Stomach smooth muscle (tissue), 2 donors: ENCODE measurements at regions not wholly inside any gene's neighbourhood (a gene's known extent, or its start where the extent isn't known, plus 50 kb on each side); places are given as distances from the start of the nearest gene placed in this dataset.

ENCODE experiments used
- H3K27ac ChIP-seq: one replicate; pipeline ENCODE4 v1.7.0; 2013; ENCODE audit warnings: mild to moderate bottlenecking, low read length, inconsistent platforms
- H3K27me3 ChIP-seq, 2 donors: one replicate each; pipeline ENCODE4 v1.7.0; 2013; ENCODE audit warnings: low read length in 2 of 2; ENCODE audit not compliant: insufficient read depth in 2 of 2, control insufficient read depth in 1 of 2
- H3K36me3 ChIP-seq, 2 donors: one replicate each; pipeline ENCODE4 v1.7.0; 2013; ENCODE audit warnings: low read length in 2 of 2; ENCODE audit not compliant: control insufficient read depth in 2 of 2, insufficient read depth in 2 of 2
- H3K4me1 ChIP-seq: one replicate; pipeline ENCODE4 v1.7.0; 2013; ENCODE audit warnings: low read length; ENCODE audit not compliant: control insufficient read depth, insufficient read depth
- H3K4me3 ChIP-seq, 2 donors: one replicate each; pipeline ENCODE4 v1.7.0; 2013; ENCODE audit warnings: low read length in 2 of 2
- H3K9ac ChIP-seq, 2 donors: one replicate each; pipeline ENCODE4 v1.7.0; 2013; ENCODE audit warnings: low read length in 2 of 2, mild to moderate bottlenecking in 1 of 2
- H3K9me3 ChIP-seq, 2 donors: one replicate each; pipeline ENCODE4 v1.7.0; 2013; ENCODE audit warnings: low read length in 2 of 2; ENCODE audit not compliant: control insufficient read depth in 2 of 2
- donor health status: healthy.
- donor health status: Pancreatic carcinoma.

DNA sequence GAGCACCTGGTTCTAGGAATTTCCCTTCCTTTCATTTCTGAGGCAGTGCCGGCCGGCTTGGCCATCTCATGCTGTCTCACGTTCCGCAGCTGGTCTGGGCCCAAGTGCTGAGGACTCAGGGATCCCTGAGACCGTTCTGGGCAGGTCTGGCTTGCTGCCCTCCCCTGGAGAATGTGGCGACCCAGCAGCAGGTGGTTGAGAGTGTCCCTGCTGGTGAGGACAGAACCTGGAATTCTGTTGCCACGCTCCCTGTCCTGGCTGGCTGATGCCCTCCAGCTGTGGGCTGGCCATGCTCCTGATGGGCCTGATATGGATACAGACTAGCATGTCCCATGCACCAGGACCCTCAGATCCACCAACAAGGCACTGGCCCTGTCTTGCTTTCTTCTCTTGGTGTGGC is 114.0 kb upstream of the C1QTNF9B start:
- Histone ChIP-seq H3K36me3 (no peaks in the 10 kb centered on the region), H3K4me1 (no peaks in the 10 kb centered on the region), H3K9ac (no peak overlapping the region), H3K27ac (no peak overlapping the region), H3K27me3 (no peaks in the 10 kb centered on the region), H3K9me3 (no peaks in the 10 kb centered on the region), H3K4me3 (no peak overlapping the region)

DNA sequence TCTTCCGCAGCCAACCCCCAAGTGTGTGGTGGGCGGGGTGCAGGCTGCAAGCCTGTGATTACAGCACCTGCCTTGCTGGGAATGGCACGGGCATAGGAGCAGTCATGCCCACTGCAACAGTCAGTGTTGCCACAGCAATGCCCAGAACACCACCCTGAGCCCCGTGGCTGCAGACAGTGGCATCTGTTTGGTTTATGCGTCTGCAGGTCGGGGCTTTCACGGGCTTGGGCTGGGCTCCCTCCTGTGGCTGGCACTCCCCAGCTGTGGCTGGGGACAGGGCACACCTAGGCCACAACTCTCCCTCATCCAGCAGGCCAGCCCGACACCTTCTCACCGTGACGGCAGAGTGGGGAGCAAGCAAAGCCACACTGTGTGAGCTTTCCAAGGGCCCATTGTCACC is 115.3 kb upstream of the C1QTNF9B start:
- Histone ChIP-seq H3K4me3 (no peak overlapping the region), H3K36me3 (no peaks in the 10 kb centered on the region), H3K27ac (no peak overlapping the region), H3K27me3 (no peaks in the 10 kb centered on the region), H3K9ac (no peak overlapping the region), H3K4me1 (no peaks in the 10 kb centered on the region), H3K9me3 (no peaks in the 10 kb centered on the region)

DNA sequence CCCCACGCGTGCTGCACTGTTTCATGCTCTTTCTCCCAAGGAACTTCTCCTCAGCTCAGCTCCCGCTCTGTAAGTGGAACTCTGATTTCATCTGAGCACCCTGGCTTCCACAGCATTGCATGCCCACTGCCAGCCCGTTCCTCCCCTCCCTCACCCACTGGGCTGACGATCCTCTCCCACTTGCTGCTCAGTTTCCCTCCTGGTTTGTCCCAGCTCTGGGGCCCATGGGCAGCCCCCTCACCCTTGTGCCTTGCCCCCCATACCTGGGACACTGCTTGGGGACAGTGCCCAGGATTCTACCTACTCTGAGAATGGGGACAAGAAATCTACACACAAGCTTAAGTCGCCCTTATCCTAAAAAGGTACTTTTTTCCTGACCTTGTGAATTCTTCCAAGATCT is 115.9 kb upstream of the C1QTNF9B start:
- Histone ChIP-seq H3K9ac (no peak overlapping the region), H3K36me3 (no peaks in the 10 kb centered on the region), H3K27me3 (no peaks in the 10 kb centered on the region), H3K27ac (no peak overlapping the region), H3K4me1 (no peaks in the 10 kb centered on the region), H3K9me3 (no peaks in the 10 kb centered on the region), H3K4me3 (no peak overlapping the region)

- H3K4me1 ChIP-seq: no peaks in the 10 kb centered on the region
These were observed 118.7 kb upstream of the C1QTNF9B start for GRCh38 chr13:24016046-24016445.

DNA sequence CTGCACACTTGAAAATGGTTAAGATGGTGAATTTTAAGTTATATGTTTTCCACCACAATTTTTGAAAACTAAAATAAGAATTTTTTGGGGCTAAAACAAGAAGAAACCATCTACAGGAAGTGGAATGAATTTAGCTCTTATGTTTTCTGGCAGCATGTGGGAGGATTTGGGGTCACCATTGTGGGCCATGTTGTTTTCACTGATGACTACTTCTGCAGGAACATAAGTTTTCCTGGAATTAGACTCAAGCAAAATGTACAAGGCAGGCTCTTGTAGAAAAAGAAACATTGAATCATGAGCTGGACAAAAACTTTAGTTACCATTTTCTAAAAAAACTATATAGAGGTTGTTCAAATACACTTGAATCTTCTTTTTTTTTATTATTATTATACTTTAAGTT is 125.3 kb upstream of the C1QTNF9B start:
- Histone ChIP-seq H3K36me3 (no peaks in the 10 kb centered on the region), H3K27ac (no peak overlapping the region), H3K27me3 (no peaks in the 10 kb centered on the region), H3K9me3 (no peaks in the 10 kb centered on the region), H3K9ac (no peak overlapping the region), H3K4me1 (no peaks in the 10 kb centered on the region), H3K4me3 (no peak overlapping the region)

More at GRCh38 chr13:24016046-24016445, 118.7 kb upstream of the C1QTNF9B start:
- no peaks in the 10 kb centered on the region for H3K27me3 ChIP-seq
- no peaks in the 10 kb centered on the region for H3K9me3 ChIP-seq
- H3K27ac ChIP-seq: no peak overlapping the region
- H3K36me3 ChIP-seq: no peaks in the 10 kb centered on the region
- H3K9ac ChIP-seq: no peak overlapping the region
- H3K4me3 ChIP-seq: no peak overlapping the region

GRCh38 chr13:24023073-24023472 is 125.8 kb upstream of the C1QTNF9B start:
- Histone ChIP-seq H3K27ac (no peak overlapping the region), H3K27me3 (no peaks in the 10 kb centered on the region), H3K9ac (no peak overlapping the region), H3K4me3 (no peak overlapping the region), H3K36me3 (no peaks in the 10 kb centered on the region), H3K4me1 (no peaks in the 10 kb centered on the region), H3K9me3 (no peaks in the 10 kb centered on the region)

DNA sequence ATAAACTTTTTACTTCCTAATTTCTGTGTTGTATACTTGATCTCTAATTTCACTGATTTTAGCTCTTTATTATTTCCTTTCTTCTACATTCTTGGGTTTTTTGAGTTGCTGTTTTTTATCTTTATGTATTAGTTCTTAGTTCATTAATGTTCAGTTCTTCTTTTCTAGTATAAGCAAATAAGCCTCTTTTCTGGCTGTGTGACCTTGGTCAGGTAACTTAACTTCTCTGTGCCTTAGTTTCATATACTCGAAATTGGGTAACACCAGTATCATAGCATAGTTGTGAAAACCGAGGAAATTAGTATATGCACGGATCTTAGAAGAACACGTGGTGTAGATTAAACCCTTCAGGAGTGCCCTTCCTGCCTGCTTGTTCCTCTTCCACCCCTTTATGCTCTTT is 130.2 kb upstream of the C1QTNF9B start:
- Histone ChIP-seq H3K4me1 (peaks cover 6% of the 10 kb centered on the region), H3K4me3 (no peak overlapping the region), H3K27ac (no peak overlapping the region), H3K27me3 (no peaks in the 10 kb centered on the region), H3K9me3 (no peaks in the 10 kb centered on the region), H3K36me3 (no peaks in the 10 kb centered on the region), H3K9ac (no peak overlapping the region)

- Histone ChIP-seq H3K27ac (no peak overlapping the region), H3K9ac (no peak overlapping the region), H3K4me3 (no peak overlapping the region), H3K9me3 (no peaks in the 10 kb centered on the region), H3K4me1 (peaks cover 31% of the 10 kb centered on the region), H3K27me3 (no peaks in the 10 kb centered on the region), H3K36me3 (no peaks in the 10 kb centered on the region)
These were observed 128.3 kb upstream of the SPATA13 start for GRCh38 chr13:24032252-24032651.

GRCh38 chr13:24032674-24033073 is 127.8 kb upstream of the SPATA13 start:
- Histone ChIP-seq H3K27me3 (no peaks in the 10 kb centered on the region), H3K27ac (no peak overlapping the region), H3K4me3 (no peak overlapping the region), H3K36me3 (no peaks in the 10 kb centered on the region), H3K9me3 (no peaks in the 10 kb centered on the region), H3K4me1 (peaks cover 31% of the 10 kb centered on the region), H3K9ac (no peak overlapping the region)

DNA sequence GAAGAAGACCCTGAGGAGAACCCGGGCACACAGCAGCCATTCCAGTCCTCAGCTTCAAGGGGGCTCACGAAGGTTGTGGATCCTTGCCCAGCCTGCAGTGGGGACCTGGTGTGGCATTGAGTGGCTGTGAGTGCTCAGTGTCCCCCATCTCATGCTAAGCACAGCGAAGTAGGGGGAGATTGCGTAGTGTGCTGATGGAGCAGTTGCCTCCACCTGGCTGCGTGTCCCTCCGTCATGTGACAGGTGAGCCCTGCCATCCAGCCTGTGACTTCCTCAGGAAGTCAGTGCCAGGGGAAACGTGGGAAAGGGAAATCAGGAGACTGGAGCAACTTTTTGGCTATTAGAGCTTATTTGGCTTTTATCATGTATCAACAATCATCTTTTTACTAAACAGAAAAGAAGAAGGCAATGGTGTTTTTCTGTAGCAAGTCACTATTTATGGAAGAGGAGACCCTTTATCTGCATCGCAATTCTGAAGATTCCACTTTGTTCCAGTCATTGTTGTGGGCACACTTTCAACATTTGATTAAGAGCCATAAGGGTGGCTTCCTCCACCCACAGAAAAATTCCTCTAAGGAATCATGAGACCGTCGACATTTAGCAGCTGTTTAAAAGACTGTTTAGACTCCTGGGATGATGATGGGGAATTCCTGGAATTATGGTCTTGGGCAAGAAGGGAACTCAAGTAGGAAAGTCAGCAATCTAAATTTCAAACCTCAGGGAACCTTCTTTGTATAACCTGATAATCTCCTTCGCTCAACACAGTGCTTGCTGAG is 126.8 kb upstream of the SPATA13 start:
- Histone ChIP-seq H3K4me3 (no peak overlapping the region), H3K9ac (no peak overlapping the region), H3K27ac (peak overlapping the region; percentile 24), H3K36me3 (no peaks in the 10 kb centered on the region), H3K4me1 (peaks cover 31% of the 10 kb centered on the region), H3K9me3 (no peaks in the 10 kb centered on the region), H3K27me3 (no peaks in the 10 kb centered on the region)

GRCh38 chr13:24035411-24035810 is 125.1 kb upstream of the SPATA13 start:
- no peak overlapping the region for H3K27ac ChIP-seq
- H3K4me3 ChIP-seq: no peak overlapping the region
- peaks cover 34% of the 10 kb centered on the region for H3K4me1 ChIP-seq
- H3K9me3 ChIP-seq: no peaks in the 10 kb centered on the region
- no peak overlapping the region for H3K9ac ChIP-seq
- no peaks in the 10 kb centered on the region for H3K27me3 ChIP-seq
- H3K36me3 ChIP-seq: no peaks in the 10 kb centered on the region
